ENCODE measurements at regions not wholly inside any gene's neighbourhood (a gene's known extent, or its start where the extent isn't known, plus 50 kb on each side); places are given as distances from the start of the nearest gene placed in this dataset.
A peak's percentile ranks its signal among the peaks of the same experiment; 100 is the strongest.

GRCh38 chr16:65181071-65181561 lies 59.3 kb upstream of the CDH11 start:
- 44 to 69% (median 66%) methylated on average over 4 of the region's 4 CpGs for WGBS, 5 donors
- H3K27ac ChIP-seq: no peak overlapping the region
- intact Hi-C loops (cut with DNase I; ENCODE audit: low total_unique reads): no loop called here

DNA sequence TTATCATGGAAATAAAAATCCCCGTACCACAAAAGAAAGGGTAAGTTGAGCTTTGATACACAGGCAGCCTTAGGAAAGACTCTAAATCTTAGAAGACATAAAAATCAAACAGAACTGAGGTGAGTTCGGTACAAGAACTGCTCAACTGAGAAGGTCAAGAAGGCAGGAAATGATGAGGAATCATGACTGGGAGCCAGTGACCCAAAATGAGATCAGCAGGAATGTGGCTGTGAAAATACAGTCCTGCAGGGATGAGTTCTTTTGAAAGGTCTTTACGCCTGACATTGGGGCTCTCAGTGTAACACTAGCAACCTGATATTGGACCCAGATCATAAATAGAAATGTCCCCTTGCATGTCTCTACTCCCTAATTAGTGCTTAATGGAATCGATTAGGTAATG lies 56.3 kb upstream of the CDH11 start:
- Histone ChIP-seq H3K27me3 (no peaks in the 10 kb centered on the region), H3K4me1 (no peaks in the 10 kb centered on the region), H3K36me3 (no peaks in the 10 kb centered on the region), H3K9me3 (no peaks in the 10 kb centered on the region), H3K4me3 (no peak overlapping the region), H3K27ac (no peak overlapping the region)
- TF ChIP-seq POLR2A (IDR thresholded peaks at IDR 0.05): no peak
- TF ChIP-seq POLR2AphosphoS5 (IDR thresholded peaks at IDR 0.05): no peak
- TF ChIP-seq, protein P1, sequence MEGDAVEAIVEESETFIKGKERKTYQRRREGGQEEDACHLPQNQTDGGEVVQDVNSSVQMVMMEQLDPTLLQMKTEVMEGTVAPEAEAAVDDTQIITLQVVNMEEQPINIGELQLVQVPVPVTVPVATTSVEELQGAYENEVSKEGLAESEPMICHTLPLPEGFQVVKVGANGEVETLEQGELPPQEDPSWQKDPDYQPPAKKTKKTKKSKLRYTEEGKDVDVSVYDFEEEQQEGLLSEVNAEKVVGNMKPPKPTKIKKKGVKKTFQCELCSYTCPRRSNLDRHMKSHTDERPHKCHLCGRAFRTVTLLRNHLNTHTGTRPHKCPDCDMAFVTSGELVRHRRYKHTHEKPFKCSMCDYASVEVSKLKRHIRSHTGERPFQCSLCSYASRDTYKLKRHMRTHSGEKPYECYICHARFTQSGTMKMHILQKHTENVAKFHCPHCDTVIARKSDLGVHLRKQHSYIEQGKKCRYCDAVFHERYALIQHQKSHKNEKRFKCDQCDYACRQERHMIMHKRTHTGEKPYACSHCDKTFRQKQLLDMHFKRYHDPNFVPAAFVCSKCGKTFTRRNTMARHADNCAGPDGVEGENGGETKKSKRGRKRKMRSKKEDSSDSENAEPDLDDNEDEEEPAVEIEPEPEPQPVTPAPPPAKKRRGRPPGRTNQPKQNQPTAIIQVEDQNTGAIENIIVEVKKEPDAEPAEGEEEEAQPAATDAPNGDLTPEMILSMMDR (IDR thresholded peaks at IDR 0.05): no peak
- 71 to 86% (median 79%) methylated on average over 4 of the region's 4 CpGs for WGBS, 5 donors
- DNase-seq: no peak
- intact Hi-C loops (cut with DNase I; ENCODE audit: low total_unique reads): no loop called here

More at GRCh38 chr16:65181071-65181561, 59.3 kb upstream of the CDH11 start:
- Histone ChIP-seq H3K4me1 (no peaks in the 10 kb centered on the region), H3K36me3 (no peaks in the 10 kb centered on the region), H3K4me3 (no peak overlapping the region), H3K27me3 (no peaks in the 10 kb centered on the region), H3K9me3 (no peaks in the 10 kb centered on the region)
- TF ChIP-seq EP300 (IDR thresholded peaks at IDR 0.05) (no peak), POLR2AphosphoS5 (IDR thresholded peaks at IDR 0.05) (no peak), POLR2A (IDR thresholded peaks at IDR 0.05) (no peak)
- TF ChIP-seq, protein P1 (IDR thresholded peaks at IDR 0.05): no peak
- DNase-seq: peak in 1 of 2 donors; percentile 78

- Histone ChIP-seq H3K9me3 (no peaks in the 10 kb centered on the region), H3K27me3 (no peaks in the 10 kb centered on the region), H3K4me1 (no peaks in the 10 kb centered on the region), H3K36me3 (no peaks in the 10 kb centered on the region), H3K4me3 (no peak overlapping the region), H3K27ac (no peak overlapping the region)
- TF ChIP-seq POLR2A (IDR thresholded peaks at IDR 0.05) (no peak), POLR2AphosphoS5 (IDR thresholded peaks at IDR 0.05) (peak in 1 of 3 donors; percentile 35), EP300 (IDR thresholded peaks at IDR 0.05) (no peak)
- TF ChIP-seq, protein P1 (IDR thresholded peaks at IDR 0.05): no peak
- peak in 1 of 2 donors; percentile 82 for DNase-seq
- intact Hi-C loops (cut with DNase I; ENCODE audit: low total_unique reads): no loop called here
- WGBS, 5 donors: 38 to 57% (median 51%) methylated on average over 6 of the region's 6 CpGs
Measured at GRCh38 chr16:65176603-65177002, 54.7 kb upstream of the CDH11 start.

DNA sequence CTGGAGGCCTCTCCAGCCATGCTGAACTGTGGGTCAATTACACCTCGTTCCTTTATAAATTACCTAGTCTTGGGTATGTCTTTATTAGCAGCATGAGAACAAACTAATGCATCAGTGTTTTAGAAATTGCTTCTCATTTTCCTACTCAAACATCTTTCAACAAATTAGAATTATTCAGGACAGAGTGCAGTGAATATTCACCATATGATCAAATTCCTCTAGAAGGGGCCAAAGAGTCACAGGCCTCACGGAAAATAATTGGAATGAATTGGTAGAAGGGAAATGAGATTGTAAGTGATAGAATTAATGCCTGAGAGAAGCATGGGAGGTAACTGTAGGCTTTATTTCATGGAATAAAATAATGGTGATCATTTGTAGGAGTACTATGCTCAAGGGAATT lies 50.5 kb upstream of the CDH11 start:
- Histone ChIP-seq H3K27ac (no peak overlapping the region), H3K4me1 (no peaks in the 10 kb centered on the region), H3K27me3 (no peaks in the 10 kb centered on the region), H3K4me3 (no peak overlapping the region), H3K9me3 (no peaks in the 10 kb centered on the region), H3K36me3 (no peaks in the 10 kb centered on the region)
- DNase-seq: no peak
- no peak for TF ChIP-seq POLR2A (IDR thresholded peaks at IDR 0.05)
- TF ChIP-seq POLR2AphosphoS5 (IDR thresholded peaks at IDR 0.05): no peak
- TF ChIP-seq, protein P1 (IDR thresholded peaks at IDR 0.05): no peak
- TF ChIP-seq EP300 (IDR thresholded peaks at IDR 0.05): no peak
- WGBS, 5 donors: 67 to 87% (median 71%) methylated on average over 2 of the region's 2 CpGs
- intact Hi-C loops (cut with DNase I; ENCODE audit: low total_unique reads): no loop called here

Small RNA genes lying in the stretch of these regions (small RNA-seq; reads per million reads assigned to genes)
- gene AC025281.1 (0 reads per million in 4 donors), gene RNA5SP428 (0 reads per million in 4 donors)
